ENCODE measurements at regions not wholly inside any gene's neighbourhood (a gene's known extent, or its start where the extent isn't known, plus 50 kb on each side); places are given as distances from the start of the nearest gene placed in this dataset.

DNA sequence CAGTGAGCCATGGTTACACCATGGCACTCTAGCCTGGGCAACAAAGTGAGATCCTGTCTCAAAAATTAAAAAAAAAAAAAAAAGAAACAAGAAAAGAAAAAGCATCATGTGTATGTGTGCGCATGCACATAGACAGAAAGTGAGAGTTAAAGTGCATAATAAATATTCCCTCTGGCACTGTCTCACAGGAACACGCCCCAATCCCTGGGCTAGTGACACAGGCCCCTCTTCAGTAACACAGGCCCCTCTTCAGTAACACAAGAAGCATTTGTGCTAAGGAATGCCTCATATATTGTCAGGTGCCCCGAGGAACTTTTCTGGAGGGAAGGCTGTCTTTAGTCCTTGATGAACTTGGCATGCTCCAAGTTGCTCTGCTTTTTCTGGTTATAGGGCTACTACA lies 57.5 kb downstream of the RPL27A start:
- DNase-seq (ENCODE audit: low spot score) = no peak

DNA sequence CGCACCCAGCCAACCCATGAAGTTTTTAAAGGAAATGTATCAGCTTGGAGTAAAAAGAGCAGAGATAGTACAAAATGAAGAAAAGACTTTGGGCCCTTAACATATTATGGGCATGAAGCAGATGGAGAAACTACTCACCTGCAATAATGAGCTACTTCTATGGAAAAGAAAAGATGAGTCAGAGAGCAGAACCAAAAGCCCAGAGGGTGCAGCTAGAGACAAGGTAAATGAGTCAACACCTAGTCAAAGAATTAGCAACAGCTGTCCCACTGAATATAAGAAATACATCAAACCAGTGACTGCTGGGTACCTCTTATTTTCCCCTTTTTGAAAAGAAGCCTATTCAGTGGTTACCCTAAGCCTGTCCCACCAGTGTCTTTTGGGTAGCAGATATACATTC lies 61.8 kb downstream of the RPL27A start:
- no peak for DNase-seq (ENCODE audit: low spot score)

DNA sequence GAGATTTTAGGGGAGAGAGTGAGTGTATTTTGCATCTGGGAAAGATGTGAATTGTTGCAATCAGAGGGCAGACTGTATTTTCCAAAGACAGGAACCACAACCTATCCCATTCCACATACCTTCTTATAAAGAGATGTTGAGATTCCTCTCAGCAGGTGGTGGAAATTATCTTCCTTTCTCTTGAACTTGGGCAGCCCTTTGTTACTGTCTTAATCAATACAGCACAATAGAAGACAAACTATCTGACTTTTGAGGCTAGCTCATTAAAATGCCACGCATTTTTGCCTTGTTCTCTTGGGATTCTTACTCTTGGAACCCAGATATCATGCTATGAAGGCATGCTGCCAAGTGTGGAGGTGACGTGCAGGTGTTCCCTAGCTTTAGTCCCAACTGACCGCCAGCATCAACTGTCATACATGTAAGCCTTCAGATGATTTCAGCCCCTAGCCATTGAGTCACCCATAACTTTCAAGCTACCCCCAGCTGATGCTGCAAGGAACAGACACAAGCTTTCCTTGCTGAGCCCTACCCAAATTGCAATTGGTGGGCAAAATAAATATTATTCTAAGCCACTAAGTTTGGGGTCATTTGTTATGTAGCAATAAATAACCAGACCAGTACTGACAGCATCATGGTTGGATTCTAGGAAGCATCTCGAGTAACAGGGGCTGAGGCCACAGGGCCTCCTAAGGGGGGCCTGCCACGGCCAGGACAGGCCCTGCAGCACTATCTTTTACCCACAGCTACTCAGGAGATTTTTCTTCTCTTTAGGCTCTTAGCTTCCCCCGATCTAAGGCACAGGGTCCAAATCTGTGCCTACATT lies 63.0 kb downstream of the RPL27A start:
- DNase-seq (ENCODE audit: low spot score) = no peak

DNA sequence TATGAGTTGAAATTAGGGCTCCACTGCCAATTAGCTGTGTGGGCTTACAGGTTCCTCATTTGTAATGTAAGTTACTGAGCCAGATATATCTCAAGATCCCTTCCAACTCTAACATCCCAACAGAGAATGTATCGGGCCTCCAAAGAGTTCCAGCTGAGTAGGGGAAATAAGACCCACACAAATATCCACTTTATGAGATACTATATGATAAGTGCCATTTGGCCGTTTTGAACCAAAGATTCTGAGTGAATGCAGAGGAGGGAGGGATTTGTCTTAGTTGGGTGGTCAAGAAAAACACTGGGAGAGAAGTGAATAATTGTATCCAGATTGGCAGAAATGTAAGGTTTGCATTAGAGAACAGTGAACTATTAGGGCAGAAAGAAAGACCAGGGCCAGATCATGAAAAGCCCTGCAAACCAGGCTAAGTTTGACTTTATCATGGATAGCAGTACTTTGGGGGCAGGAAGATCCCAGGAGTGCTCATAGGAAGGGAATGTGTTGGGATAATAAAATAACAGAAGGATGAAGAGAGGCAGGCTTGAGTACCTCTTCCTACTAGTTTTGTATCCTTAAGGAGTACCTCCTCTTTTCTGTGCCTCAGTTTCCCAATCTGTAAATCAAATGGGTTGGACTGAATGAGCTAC lies 63.9 kb downstream of the RPL27A start:
- DNase-seq (ENCODE audit: low spot score) = no peak

DNA sequence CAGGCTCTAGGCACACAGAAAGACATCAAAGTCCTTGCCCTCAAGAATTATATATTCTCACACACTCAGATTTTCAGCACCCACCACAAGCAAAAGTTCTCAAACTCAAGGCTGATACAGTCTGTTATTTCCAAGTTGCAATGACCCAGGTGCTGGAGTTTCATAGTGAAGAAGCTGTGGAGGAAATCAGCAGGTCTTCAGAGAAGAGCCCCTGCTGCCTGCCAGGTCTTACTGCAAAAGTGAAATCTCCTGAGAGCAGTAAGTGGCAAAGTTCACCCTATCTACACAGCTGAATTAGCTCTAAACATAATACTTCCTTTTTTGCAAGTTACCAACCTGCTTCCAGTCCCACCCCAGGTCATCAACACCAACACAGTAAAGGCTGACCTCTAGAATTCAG lies 64.6 kb downstream of the RPL27A start:
- no peak for DNase-seq (ENCODE audit: low spot score)

DNA sequence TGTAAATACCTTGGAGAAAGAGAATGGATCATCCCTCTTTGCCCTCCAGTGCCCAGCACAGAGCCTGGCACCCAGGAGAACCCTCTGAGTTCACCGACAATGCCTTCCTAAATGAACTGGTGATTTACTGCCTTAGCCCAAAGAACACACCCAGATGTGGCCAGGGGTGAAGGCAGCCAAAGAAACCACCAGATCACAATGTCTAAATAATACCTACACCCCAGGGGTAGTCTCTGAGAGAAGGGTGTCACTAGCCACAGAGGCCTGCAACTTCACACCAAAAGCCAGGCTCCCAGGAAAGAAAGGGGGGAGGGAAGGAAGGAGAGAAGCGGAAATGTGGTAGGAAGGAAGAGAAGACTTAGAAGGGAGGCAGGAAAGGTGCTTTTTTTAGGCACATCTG lies 65.7 kb downstream of the RPL27A start:
- DNase-seq (ENCODE audit: low spot score) = no peak

DNA sequence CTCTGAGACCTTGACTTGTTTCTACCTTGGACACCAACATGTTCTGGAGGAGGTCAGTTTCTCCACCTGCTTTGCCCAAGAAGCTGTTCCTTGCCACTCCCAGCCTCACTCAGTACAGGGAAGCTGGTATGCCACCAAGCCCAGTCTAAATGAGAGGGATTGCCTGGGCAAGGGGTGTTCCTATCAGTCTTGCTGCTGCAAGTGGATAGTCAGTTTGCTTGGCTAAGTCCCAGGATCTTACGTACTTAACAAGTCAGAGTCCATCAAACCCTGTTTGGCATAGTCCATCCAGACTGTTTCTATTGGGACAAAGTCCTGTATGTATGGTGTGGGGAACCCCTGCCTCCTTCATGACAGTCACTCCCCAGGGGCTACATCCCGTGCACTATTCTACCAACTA lies 66.6 kb downstream of the RPL27A start:
- no peak for DNase-seq (ENCODE audit: low spot score)

DNA sequence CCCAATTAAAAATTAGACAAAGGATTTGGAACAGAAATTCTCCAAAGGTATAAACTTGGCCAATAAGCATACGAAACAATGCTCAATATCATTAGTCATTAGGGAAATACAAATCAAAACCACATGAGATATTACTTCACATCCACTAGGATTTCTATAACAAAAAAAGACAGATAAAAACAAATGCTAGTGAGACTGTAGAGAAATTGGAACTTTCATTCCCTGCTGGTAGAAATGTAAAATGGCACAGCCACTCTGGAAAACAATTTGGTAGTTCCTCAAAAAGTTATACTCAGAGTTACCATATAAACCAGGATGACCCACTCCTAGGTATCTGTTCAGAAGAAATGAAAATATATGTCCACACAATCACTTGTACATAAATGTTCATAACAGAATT lies 71.6 kb downstream of the RPL27A start:
- no peak for DNase-seq (ENCODE audit: low spot score)

DNA sequence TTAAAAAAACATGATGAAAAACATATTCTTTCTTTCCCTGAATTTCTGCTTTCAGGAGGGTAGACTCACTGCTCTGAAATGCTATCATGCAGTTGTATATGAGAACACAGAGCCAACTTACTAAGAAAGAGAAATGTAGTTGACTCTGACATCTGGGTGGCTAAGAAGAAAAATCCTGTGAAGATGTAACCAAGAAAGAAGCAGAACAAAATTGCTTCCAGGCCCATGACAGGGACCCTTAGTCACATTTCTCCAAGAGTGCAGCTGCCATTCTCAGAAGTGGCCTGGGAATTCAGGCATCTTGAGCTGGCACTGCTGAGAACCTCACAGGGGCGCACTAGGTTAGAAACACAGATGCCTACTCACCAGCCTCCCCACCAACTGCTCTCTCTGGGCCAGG lies 73.6 kb downstream of the RPL27A start:
- no peak for DNase-seq (ENCODE audit: low spot score)

DNA sequence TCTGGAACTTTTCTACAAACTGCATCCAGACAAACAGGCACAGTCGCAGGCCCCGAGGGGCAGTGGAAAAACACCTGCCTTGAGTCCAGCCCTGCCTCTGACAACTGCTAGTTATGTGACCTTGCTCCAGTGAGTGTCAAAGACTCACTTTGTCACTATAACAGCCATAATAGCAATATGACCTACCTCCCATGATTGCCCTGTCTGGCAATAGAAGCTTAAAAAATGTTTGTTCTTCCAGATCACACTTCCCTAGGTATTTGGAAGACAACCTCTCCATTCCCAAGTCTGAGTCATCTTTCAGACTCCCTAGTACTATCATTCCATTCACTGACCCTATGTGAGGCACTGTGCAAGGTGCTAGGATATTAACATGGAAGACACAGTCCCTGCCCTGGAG lies 74.5 kb downstream of the RPL27A start:
- DNase-seq (ENCODE audit: low spot score) = no peak

DNA sequence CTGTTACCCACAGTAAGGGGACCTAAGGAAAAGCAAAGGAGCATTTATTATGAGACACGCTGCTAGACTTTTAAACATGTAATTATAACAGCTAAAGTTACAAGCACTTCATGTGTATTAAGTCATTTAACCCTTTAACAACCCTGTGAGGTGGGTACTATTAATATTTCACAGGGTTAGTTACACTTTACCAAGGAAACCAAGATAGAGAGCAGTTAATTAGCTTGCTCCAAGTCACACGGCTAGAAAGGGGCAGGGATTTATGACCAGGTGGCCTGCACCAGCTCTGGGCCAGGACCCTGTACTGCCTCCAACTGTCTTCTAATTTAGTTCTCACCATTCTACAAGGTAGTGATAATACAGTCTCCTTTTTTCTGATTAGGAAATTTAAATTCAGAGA lies 74.9 kb downstream of the RPL27A start:
- no peak for DNase-seq (ENCODE audit: low spot score)

DNA sequence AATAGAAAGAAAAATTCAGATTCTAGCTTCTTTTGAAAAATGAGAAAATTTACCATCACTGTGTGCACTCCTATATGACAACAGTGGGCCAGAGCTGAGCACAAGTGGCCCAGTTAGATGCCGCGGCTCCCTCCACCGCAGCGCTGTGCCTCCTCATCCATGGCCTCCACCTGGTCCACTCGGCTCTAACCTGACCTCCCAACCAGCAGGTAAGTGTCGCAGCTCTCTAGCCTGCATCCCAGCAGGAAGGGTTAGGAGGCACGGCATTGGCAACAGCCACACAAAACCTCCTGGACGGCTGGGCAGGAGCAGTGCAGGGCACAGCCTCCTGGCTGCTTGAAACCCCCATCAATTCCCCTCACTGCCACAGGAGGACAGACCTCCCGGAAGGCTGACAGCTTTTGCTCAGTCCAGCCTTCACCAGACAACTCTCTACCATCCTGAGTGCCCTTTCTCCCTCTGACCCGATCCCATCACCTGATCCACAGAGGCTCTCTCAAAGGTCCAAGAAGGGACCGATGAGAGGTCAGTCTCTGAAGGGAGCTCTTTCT lies 76.1 kb downstream of the RPL27A start:
- no peak for DNase-seq (ENCODE audit: low spot score)

DNA sequence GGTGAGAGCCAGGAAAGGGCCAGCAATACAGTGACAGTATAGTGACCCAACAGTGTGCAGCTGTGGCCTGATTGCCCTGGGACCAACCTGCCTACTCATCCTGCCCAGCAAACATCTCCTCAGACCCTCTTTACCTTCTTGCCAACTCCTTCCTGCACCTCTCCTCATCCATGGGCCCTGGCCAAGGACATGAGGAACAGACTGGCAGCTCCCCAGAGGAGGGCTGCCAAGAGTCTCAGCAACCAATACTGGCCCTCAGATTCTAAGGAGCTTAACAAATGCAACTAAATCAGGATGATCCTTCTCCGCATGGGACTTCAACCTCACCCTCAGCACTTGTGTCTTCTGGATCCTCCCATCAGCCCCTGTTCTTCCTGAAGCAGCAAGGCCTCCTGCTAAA lies 77.0 kb downstream of the RPL27A start:
- no peak for DNase-seq (ENCODE audit: low spot score)

DNA sequence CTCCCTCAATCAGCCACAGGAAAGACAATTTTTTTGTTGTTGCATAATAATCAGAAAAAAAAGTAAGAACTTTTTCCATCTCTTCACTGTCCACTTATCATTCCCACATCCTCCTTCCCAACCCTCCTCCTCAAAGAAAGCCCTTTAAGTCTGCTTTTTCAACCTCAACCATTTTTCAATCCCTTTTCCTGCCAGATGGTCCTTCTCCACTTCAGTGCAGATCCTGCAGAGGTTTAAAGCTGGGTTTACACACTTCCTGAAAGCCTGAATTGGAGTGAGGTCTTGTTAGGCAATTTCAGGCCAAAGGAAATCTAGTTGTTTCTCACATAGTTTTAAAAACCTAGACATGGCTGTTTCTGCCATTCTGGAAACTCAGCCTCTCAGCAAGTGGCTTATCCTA lies 78.3 kb downstream of the RPL27A start:
- DNase-seq (ENCODE audit: low spot score) = no peak

DNA sequence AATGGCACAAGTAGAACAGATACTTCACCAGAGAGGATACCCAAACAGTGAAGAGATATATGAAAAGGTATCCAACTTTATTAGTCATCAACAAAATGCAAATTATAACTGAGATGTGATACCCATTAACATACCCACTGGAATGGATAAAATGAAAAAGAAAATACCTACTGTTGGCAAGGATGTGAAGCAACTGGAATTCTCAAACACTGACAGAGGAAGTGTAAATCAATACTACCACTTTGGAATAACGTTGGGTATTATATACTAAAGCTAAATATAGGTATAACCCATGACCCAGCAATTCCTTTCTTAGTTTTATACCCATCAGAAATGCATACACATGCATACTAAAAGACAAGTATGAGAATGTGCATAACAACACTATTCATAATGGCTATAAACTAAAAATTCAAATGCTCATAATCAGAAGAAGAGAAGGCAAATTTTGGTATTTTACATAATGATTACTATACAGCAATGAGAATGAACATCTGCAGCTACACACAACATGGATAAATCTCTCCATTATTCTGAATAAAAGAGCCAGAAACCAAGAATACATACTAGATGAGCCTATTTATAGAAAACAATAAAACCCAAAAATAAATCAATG lies 80.6 kb downstream of the RPL27A start:
- no peak for DNase-seq (ENCODE audit: low spot score)

DNA sequence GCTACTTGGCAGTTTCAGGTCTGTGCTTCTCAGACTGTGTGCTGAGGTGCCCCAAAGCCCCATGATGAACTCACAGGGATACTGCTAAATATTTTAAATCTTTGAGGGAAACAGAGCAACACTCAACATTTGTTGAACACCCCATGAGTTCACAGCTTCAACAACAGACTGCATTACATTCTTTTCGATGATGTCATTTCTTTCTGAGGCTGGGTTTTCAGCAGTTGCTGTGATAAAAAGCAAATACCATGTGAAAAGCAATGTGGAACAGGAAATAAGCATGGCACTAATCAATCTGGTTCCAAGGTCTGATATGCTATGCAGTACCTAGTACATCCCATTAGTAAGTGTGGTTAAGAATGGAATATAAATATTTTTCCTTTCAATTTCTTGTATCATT lies 82.7 kb downstream of the RPL27A start:
- no peak for DNase-seq (ENCODE audit: low spot score)

DNA sequence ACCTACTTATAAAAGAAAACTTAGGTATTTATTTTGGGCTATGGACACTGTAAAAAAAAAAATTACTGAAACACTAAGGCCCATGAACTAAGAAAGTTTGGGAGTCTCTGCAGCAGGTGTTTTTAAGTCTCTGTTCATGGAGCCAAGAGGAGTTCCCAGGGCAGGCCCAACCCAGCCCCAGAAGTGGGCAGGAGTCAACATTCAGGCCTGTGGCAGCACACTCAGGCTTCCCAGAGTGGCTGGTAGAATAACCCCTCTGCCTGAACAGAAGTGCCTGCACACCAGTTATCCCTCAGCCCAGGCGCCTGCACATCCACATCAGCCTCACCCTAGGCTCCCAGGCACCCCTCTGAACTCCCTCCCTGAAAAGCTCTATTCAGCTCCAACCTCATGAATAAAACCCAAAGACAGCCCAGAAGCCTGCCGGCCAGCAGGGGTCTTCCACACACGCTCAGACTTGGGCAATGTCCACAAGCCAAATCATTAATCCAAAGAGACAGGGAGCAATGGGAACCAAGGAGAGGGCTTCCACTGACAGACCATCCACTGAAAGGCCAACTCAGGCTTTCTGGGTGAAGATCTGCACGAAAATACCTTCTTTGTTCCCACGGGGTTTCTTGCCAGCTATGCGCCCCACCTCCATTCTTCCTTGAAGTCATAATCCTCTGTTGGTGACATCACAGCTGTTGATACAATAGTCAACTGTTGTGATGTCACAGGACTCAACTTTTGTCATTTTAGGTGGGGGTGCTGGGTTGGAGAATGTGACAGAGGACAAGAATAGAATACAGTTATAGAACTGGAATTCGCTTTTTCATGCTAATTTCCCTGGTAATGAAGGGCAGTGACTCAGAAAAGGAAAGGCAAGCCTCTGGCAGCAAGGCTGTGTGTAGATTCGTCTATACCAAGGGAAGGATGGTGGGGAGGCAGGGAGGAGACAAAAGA lies 83.7 kb downstream of the RPL27A start:
- DNase-seq (ENCODE audit: low spot score) = no peak

DNA sequence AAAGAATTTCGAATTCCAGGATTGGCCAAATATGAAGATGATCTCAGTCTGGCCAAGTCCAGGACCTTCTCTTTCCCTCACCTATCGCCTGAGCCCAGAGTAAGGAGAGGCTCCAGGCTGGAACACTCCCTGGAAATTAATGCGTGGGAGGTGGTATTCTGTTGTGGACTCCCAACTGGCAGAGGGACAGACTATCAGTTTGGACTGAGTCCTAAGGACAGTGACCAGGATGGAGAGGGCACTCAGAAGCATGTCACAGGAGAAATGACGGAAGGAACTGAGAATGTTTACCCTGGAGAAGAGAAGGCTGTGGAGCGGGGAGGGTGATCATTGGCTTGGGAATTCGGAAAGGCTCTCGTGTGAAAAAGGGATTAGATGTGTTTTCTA lies 84.4 kb downstream of the RPL27A start:
- DNase-seq (ENCODE audit: low spot score) = no peak

DNA sequence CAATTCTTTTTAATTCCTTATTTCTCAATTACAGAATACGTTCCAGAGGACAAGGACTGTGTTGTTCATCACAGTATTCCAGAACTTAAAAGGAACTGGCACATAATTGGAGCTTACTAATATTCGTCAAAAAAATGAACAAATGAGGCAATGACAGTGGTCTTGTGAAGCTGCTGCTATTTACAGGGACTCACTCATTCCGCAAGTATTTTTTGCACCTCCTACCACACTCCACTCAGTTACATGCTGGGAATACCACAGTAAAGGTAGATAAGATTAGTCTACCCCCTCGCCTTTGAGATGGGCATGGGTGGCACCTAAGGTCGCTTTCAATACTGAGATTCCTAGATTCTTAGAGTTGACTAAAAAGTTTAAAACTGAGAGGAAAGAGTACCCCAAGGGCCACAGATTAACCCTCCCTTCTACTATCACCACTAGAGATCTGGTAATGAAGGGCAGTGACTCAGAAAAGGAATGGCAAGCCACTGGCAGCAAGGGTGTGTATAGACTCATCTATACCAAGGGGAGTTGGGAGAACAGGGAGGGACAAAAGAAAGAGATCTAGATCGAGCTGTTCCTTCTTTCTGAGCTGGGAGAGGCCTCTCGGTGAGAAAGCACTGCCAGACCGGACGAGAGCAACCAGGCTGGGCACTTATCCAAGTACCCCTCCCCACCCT lies 85.0 kb downstream of the RPL27A start:
- DNase-seq (ENCODE audit: low spot score) = no peak

DNA sequence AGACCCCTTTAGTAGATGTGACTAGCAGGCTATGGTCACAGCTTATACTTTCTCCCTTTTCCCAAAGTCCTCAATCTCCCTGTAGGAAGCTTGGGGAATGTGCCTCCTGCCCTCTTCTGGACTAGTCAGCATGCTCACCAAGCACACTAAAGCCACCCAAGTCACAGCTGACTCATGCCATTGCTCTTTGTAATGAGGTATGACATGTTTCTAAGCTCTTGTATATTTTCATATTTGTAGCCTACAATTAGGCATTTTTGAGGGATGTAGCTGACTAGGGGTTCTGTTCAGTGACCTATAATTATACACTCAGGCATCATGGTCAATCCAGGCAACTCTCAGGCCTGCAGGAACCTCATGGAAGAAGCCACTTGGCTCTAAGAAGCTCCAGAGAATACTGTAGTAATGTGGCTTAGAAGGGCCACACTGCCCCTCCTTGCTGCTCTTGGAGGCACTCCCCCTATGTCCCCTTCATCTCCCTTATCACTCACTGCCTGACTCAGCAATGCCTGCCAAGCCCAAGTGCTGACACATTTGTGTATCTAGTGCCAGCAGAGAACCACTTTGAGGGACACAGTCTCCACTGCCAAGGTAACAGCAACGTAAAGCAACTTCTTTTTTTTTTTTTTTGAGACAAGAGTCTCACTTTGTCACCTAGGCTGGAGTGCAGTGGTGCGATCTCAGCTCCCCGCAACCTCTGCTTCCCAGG lies 86.2 kb downstream of the RPL27A start:
- no peak for DNase-seq (ENCODE audit: low spot score)

Data from ureter (tissue), 1 donor.